ENCODE measurements at regions not wholly inside any gene's neighbourhood (a gene's known extent, or its start where the extent isn't known, plus 50 kb on each side); places are given as distances from the start of the nearest gene placed in this dataset.
A peak's percentile ranks its signal among the peaks of the same experiment; 100 is the strongest.

GRCh38 chr12:66962290-66962689, 283.4 kb upstream of the GRIP1 start:
- DNase-seq (ENCODE audit: low read depth), result no peak

GRCh38 chr12:66963901-66964300, 285.0 kb upstream of the GRIP1 start:
- DNase-seq (ENCODE audit: low read depth), result no peak

- DNase-seq (ENCODE audit: low read depth), result peak; percentile 33
Measured at GRCh38 chr12:66964629-66965028, 285.8 kb upstream of the GRIP1 start.

- DNase-seq (ENCODE audit: low read depth), result no peak
Measured at GRCh38 chr12:66965621-66966020, 286.7 kb upstream of the GRIP1 start.

GRCh38 chr12:66971816-66972215, 292.9 kb upstream of the GRIP1 start:
- no peak for DNase-seq (ENCODE audit: low read depth)

GRCh38 chr12:66976526-66976925, 292.6 kb upstream of the CAND1 start:
- no peak for DNase-seq (ENCODE audit: low read depth)

GRCh38 chr12:66978802-66979201, 290.4 kb upstream of the CAND1 start:
- no peak for DNase-seq (ENCODE audit: low read depth)

- no peak for DNase-seq (ENCODE audit: low read depth)
Measured at GRCh38 chr12:66979251-66979650, 289.9 kb upstream of the CAND1 start.

- DNase-seq (ENCODE audit: low read depth), result no peak
Measured at GRCh38 chr12:66984077-66984476, 285.1 kb upstream of the CAND1 start.

- DNase-seq (ENCODE audit: low read depth), result no peak
Measured at GRCh38 chr12:66984962-66985361, 284.2 kb upstream of the CAND1 start.

- DNase-seq (ENCODE audit: low read depth), result no peak
Measured at GRCh38 chr12:66999141-66999540, 270.0 kb upstream of the CAND1 start.

- DNase-seq (ENCODE audit: low read depth), result no peak
Measured at GRCh38 chr12:67001251-67001650, 267.9 kb upstream of the CAND1 start.

GRCh38 chr12:67002720-67003119, 266.4 kb upstream of the CAND1 start:
- no peak for DNase-seq (ENCODE audit: low read depth)

- DNase-seq (ENCODE audit: low read depth), result no peak
Measured at GRCh38 chr12:67006610-67007009, 262.5 kb upstream of the CAND1 start.

GRCh38 chr12:67014642-67015041, 254.5 kb upstream of the CAND1 start:
- DNase-seq (ENCODE audit: low read depth), result no peak

GRCh38 chr12:67018105-67018504, 251.1 kb upstream of the CAND1 start:
- no peak for DNase-seq (ENCODE audit: low read depth)

- DNase-seq (ENCODE audit: low read depth), result no peak
Measured at GRCh38 chr12:67019070-67019469, 250.1 kb upstream of the CAND1 start.

- DNase-seq (ENCODE audit: low read depth), result peak; percentile 11
Measured at GRCh38 chr12:67025543-67026114, 243.5 kb upstream of the CAND1 start.

- DNase-seq (ENCODE audit: low read depth), result no peak
Measured at GRCh38 chr12:67026487-67027246, 242.5 kb upstream of the CAND1 start.

GRCh38 chr12:67028529-67028928, 240.6 kb upstream of the CAND1 start:
- DNase-seq (ENCODE audit: low read depth), result no peak

- DNase-seq (ENCODE audit: low read depth), result no peak
Measured at GRCh38 chr12:67034110-67034879, 234.9 kb upstream of the CAND1 start.

GRCh38 chr12:67035121-67035520, 234.0 kb upstream of the CAND1 start:
- DNase-seq (ENCODE audit: low read depth), result no peak

GRCh38 chr12:67038486-67038885, 230.7 kb upstream of the CAND1 start:
- no peak for DNase-seq (ENCODE audit: low read depth)

Measured in T follicular helper cell (primary cell).